ENCODE measurements at regions not wholly inside any gene's neighbourhood (a gene's known extent, or its start where the extent isn't known, plus 50 kb on each side); places are given as distances from the start of the nearest gene placed in this dataset.

GRCh38 chr4:111671756-111672155 lies 473.5 kb upstream of the FAM241A start:
- Histone ChIP-seq H3K27ac (ENCODE audit: low read depth in 1 of 2, low read length in 2 of 2) (no peak overlapping the region), H3K4me3 (ENCODE audit: low read depth in 1 of 3, low read length in 3 of 3) (no peak overlapping the region), H3K27me3 (ENCODE audit: control insufficient read depth in 4 of 4, insufficient read depth in 4 of 4, low read length in 3 of 4) (no peaks in the 10 kb centered on the region), H3K9ac (ENCODE audit: low read depth in 1 of 2, low read length in 2 of 2) (no peak overlapping the region), H3K36me3 (ENCODE audit: control insufficient read depth in 4 of 4, insufficient read depth in 3 of 4, low read depth in 1 of 4, low read length in 3 of 4) (no peaks in the 10 kb centered on the region), H3K4me1 (ENCODE audit: control insufficient read depth in 4 of 4, insufficient read depth in 4 of 4, low read length in 3 of 4) (no peaks in the 10 kb centered on the region), H3K9me3 (ENCODE audit: control insufficient read depth in 4 of 4, low read length in 3 of 4) (no peaks in the 10 kb centered on the region)
- no peak for DNase-seq (ENCODE audit: low spot score)
- WGBS: 50% methylated on average over 2 of the region's 2 CpGs
- TF ChIP-seq JUND (IDR thresholded peaks at IDR 0.05): no peak
- TF ChIP-seq RXRA (IDR thresholded peaks at IDR 0.05): no peak
- no peak for TF ChIP-seq FOXA2 (IDR thresholded peaks at IDR 0.05)
- no peak for TF ChIP-seq HNF4A (conservative IDR thresholded peaks at IDR 0.05)
- no peak for TF ChIP-seq CTCF (IDR thresholded peaks at IDR 0.05; ENCODE audit: low read depth, low read length, missing input control)
- no peak for TF ChIP-seq YY1 (IDR thresholded peaks at IDR 0.05)
- TF ChIP-seq SP1 (IDR thresholded peaks at IDR 0.05): no peak
- no peak for TF ChIP-seq GABPA (IDR thresholded peaks at IDR 0.05 in 1 of 2, conservative IDR thresholded peaks at IDR 0.05 in 1 of 2)
- TF ChIP-seq TAF1 (conservative IDR thresholded peaks at IDR 0.05): no peak
- TF ChIP-seq NR2F2 (IDR thresholded peaks at IDR 0.05): no peak
- no peak for TF ChIP-seq ATF3 (IDR thresholded peaks at IDR 0.05)
- TF ChIP-seq FOXA1 (IDR thresholded peaks at IDR 0.05): no peak
- TF ChIP-seq EGR1 (IDR thresholded peaks at IDR 0.05; ENCODE audit: low read depth in 2 of 2): no peak

DNA sequence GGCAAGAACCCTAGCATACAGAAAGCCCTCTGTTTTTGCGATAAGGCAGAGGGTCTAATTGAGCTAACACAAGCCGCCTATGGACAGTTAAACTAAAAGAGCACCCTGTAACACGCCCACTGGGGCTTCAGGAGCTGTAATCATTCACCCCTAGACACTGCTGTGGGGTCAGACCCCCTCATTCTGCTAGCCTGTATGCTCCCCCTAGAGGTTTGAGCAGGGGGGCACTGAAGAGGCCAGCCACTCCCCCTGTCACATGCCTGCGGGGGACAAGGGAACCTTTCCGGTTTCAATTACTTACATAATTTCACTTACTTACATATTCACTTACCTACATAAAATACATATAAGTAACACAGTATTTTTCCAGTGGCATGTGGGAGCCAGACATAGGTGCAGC lies 469.5 kb upstream of the FAM241A start:
- DNase-seq (ENCODE audit: low spot score): no peak
- Histone ChIP-seq H3K9ac (ENCODE audit: low read depth in 1 of 2, low read length in 2 of 2) (no peak overlapping the region), H3K4me1 (ENCODE audit: control insufficient read depth in 4 of 4, insufficient read depth in 4 of 4, low read length in 3 of 4) (no peaks in the 10 kb centered on the region), H3K9me3 (ENCODE audit: control insufficient read depth in 4 of 4, low read length in 3 of 4) (no peaks in the 10 kb centered on the region), H3K4me3 (ENCODE audit: low read depth in 1 of 3, low read length in 3 of 3) (no peak overlapping the region), H3K27ac (ENCODE audit: low read depth in 1 of 2, low read length in 2 of 2) (no peak overlapping the region), H3K27me3 (ENCODE audit: control insufficient read depth in 4 of 4, insufficient read depth in 4 of 4, low read length in 3 of 4) (no peaks in the 10 kb centered on the region), H3K36me3 (ENCODE audit: control insufficient read depth in 4 of 4, insufficient read depth in 3 of 4, low read depth in 1 of 4, low read length in 3 of 4) (no peaks in the 10 kb centered on the region)
- TF ChIP-seq, protein P1, sequence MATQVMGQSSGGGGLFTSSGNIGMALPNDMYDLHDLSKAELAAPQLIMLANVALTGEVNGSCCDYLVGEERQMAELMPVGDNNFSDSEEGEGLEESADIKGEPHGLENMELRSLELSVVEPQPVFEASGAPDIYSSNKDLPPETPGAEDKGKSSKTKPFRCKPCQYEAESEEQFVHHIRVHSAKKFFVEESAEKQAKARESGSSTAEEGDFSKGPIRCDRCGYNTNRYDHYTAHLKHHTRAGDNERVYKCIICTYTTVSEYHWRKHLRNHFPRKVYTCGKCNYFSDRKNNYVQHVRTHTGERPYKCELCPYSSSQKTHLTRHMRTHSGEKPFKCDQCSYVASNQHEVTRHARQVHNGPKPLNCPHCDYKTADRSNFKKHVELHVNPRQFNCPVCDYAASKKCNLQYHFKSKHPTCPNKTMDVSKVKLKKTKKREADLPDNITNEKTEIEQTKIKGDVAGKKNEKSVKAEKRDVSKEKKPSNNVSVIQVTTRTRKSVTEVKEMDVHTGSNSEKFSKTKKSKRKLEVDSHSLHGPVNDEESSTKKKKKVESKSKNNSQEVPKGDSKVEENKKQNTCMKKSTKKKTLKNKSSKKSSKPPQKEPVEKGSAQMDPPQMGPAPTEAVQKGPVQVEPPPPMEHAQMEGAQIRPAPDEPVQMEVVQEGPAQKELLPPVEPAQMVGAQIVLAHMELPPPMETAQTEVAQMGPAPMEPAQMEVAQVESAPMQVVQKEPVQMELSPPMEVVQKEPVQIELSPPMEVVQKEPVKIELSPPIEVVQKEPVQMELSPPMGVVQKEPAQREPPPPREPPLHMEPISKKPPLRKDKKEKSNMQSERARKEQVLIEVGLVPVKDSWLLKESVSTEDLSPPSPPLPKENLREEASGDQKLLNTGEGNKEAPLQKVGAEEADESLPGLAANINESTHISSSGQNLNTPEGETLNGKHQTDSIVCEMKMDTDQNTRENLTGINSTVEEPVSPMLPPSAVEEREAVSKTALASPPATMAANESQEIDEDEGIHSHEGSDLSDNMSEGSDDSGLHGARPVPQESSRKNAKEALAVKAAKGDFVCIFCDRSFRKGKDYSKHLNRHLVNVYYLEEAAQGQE (IDR thresholded peaks at IDR 0.05): no peak
- TF ChIP-seq ATF3 (IDR thresholded peaks at IDR 0.05) (no peak), TAF1 (conservative IDR thresholded peaks at IDR 0.05) (no peak), FOXA2 (IDR thresholded peaks at IDR 0.05) (no peak), EGR1 (IDR thresholded peaks at IDR 0.05; ENCODE audit: low read depth in 2 of 2) (no peak), RXRA (IDR thresholded peaks at IDR 0.05) (no peak), ZBTB33 (IDR thresholded peaks at IDR 0.05) (no peak), SP1 (IDR thresholded peaks at IDR 0.05) (no peak), FOXA1 (IDR thresholded peaks at IDR 0.05) (no peak), HNF4G (IDR thresholded peaks at IDR 0.05) (no peak), NR2F2 (IDR thresholded peaks at IDR 0.05) (no peak), YY1 (IDR thresholded peaks at IDR 0.05) (no peak), RAD21 (IDR thresholded peaks at IDR 0.05) (no peak), HNF4A (conservative IDR thresholded peaks at IDR 0.05) (no peak), GABPA (IDR thresholded peaks at IDR 0.05 in 1 of 2, conservative IDR thresholded peaks at IDR 0.05 in 1 of 2) (no peak), JUND (IDR thresholded peaks at IDR 0.05) (no peak), CTCF (IDR thresholded peaks at IDR 0.05; ENCODE audit: low read depth, low read length, missing input control) (no peak)
- TF ChIP-seq, protein P2, sequence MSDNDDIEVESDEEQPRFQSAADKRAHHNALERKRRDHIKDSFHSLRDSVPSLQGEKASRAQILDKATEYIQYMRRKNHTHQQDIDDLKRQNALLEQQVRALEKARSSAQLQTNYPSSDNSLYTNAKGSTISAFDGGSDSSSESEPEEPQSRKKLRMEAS (IDR thresholded peaks at IDR 0.05): no peak
- WGBS: 95% methylated on average over 5 of the region's 5 CpGs

Data from liver (tissue), 8 donors.